Sigmoid colon (tissue), 6 donors: ENCODE measurements at regions not wholly inside any gene's neighbourhood (a gene's known extent, or its start where the extent isn't known, plus 50 kb on each side); places are given as distances from the start of the nearest gene placed in this dataset.

Source experiments
- DNase-seq: peaks from one replicate; pipeline ENCODE4 v3.0.0-alpha.2; 2019
- H3K27ac ChIP-seq, 4 donors: fragments of 200-600 bp; sonication (generic); one replicate each; pipeline ENCODE4 v1.5.1; 2016 to 2019; ENCODE audit warnings: mild to moderate bottlenecking in 1 of 4
- H3K27me3 ChIP-seq, 3 donors: fragments of 200-600 bp; sonication (generic); one replicate each; pipeline ENCODE4 v1.5.1; 2019; ENCODE audit warnings: mild to moderate bottlenecking in 1 of 3
- H3K36me3 ChIP-seq, 4 donors: fragments of 200-600 bp; sonication (generic); one replicate each; pipeline ENCODE4 v1.5.1; 2016 to 2019
- H3K4me1 ChIP-seq, 4 donors: fragments of 200-600 bp; sonication (generic); one replicate each; pipeline ENCODE4 v1.5.1; 2017 to 2019
- H3K4me3 ChIP-seq, 4 donors: fragments of 200-600 bp; sonication (generic); one replicate each; pipeline ENCODE4 v1.5.1; 2017 to 2019; ENCODE audit warnings: mild to moderate bottlenecking in 2 of 4, moderate library complexity in 1 of 4
- H3K9me3 ChIP-seq, 4 donors: fragments of 200-600 bp in 3 of 4; sonication (generic) in 3 of 4; one replicate each; pipeline versions ENCODE4 v1.5.1 to v1.6.1; 2013 to 2019
- CTCF ChIP-seq, 4 experiments: fragments of 450-650 bp in 3 of 4; fragments of 200-600 bp in 1 of 4; IDR thresholded peaks; one replicate each; pipeline ENCODE4 v1.5.1; 2016 to 2019; ENCODE audit warnings: antibody characterized with exemption in 4 of 4, mild to moderate bottlenecking in 3 of 4, moderate library complexity in 2 of 4
- EP300 ChIP-seq, 4 donors: sonication (generic); formaldehyde crosslinking; IDR thresholded peaks; one replicate each; pipeline ENCODE4 v1.6.1; 2017; ENCODE audit warnings: antibody characterized with exemption in 4 of 4
- POLR2A ChIP-seq, 2 donors: fragments of 450-650 bp; IDR thresholded peaks; one replicate each; pipeline ENCODE4 v1.6.1; 2016; ENCODE audit warnings: antibody characterized with exemption in 2 of 2, mild to moderate bottlenecking in 2 of 2, moderate library complexity in 2 of 2
- POLR2AphosphoS5 ChIP-seq, 4 donors: sonication (generic); formaldehyde crosslinking; IDR thresholded peaks; one replicate each; pipeline ENCODE4 v1.6.1; 2017; ENCODE audit warnings: antibody characterized with exemption in 4 of 4
- WGBS, 2 donors: extraction: QIAGEN DNeasy Blood & Tissue Kit; methylation state at CpG; one replicate each; pipeline ENCODE4 v1.1.7; 2013; 5-methylcytosine and 5-hydroxymethylcytosine counted together
- intact Hi-C: fragments of 100-400 bp; cut with DNase I; formaldehyde crosslinking; loops from one replicate; pipeline ENCODE4 v1.15.1; 2023
- donor health status: healthy with polysubstance abuse.
- donor health status: healthy.

- no peak for DNase-seq
- TF ChIP-seq POLR2A (IDR thresholded peaks at IDR 0.05): no peak
- no peak for TF ChIP-seq CTCF (IDR thresholded peaks at IDR 0.05)
- TF ChIP-seq POLR2AphosphoS5 (IDR thresholded peaks at IDR 0.05): no peak
- TF ChIP-seq EP300 (IDR thresholded peaks at IDR 0.05): no peak
- Histone ChIP-seq H3K4me3 (no peak overlapping the region), H3K27ac (no peak overlapping the region), H3K36me3 (no peaks in the 10 kb centered on the region), H3K4me1 (peaks cover 0 to 4% (median 3%) of the 10 kb centered on the region in 4 donors), H3K9me3 (no peaks in the 10 kb centered on the region), H3K27me3 (no peaks in the 10 kb centered on the region)
- intact Hi-C loops: no loop called here
These were observed 52.4 kb upstream of the GNAI1 start for GRCh38 chr7:80082213-80082612.

GRCh38 chr7:80078886-80079285 lies 55.7 kb upstream of the GNAI1 start:
- H3K4me1 ChIP-seq: no peaks in the 10 kb centered on the region
- DNase-seq: no peak
- no peak overlapping the region for H3K27ac ChIP-seq
- WGBS, 2 donors: 72 to 82% methylated on average over 3 of the region's 3 CpGs
- no peaks in the 10 kb centered on the region for H3K27me3 ChIP-seq
- no peaks in the 10 kb centered on the region for H3K9me3 ChIP-seq
- intact Hi-C loops: no loop called here
- H3K36me3 ChIP-seq: no peaks in the 10 kb centered on the region
- no peak for TF ChIP-seq POLR2AphosphoS5 (IDR thresholded peaks at IDR 0.05)
- TF ChIP-seq CTCF (IDR thresholded peaks at IDR 0.05): no peak
- no peak for TF ChIP-seq POLR2A (IDR thresholded peaks at IDR 0.05)
- no peak for TF ChIP-seq EP300 (IDR thresholded peaks at IDR 0.05)
- no peak overlapping the region for H3K4me3 ChIP-seq

GRCh38 chr7:80078159-80078731 lies 56.4 kb upstream of the GNAI1 start:
- Histone ChIP-seq H3K9me3 (no peaks in the 10 kb centered on the region), H3K36me3 (no peaks in the 10 kb centered on the region), H3K27ac (no peak overlapping the region), H3K4me3 (peak overlapping the region in 3 of 4 donors; percentile 4 to 11 (median 7)), H3K27me3 (no peaks in the 10 kb centered on the region), H3K4me1 (no peaks in the 10 kb centered on the region)
- intact Hi-C loops: no loop called here
- TF ChIP-seq POLR2AphosphoS5 (IDR thresholded peaks at IDR 0.05) (no peak), EP300 (IDR thresholded peaks at IDR 0.05) (no peak), CTCF (IDR thresholded peaks at IDR 0.05) (no peak), POLR2A (IDR thresholded peaks at IDR 0.05) (no peak)
- DNase-seq: no peak
- WGBS, 2 donors: 10 to 20% methylated on average over 5 of the region's 5 CpGs

- 47 to 71% methylated on average over 2 of the region's 2 CpGs for WGBS, 2 donors
- H3K27ac ChIP-seq: no peak overlapping the region
- DNase-seq: no peak
- no peaks in the 10 kb centered on the region for H3K4me1 ChIP-seq
- H3K4me3 ChIP-seq: no peak overlapping the region
- intact Hi-C loops: no loop called here
- TF ChIP-seq EP300 (IDR thresholded peaks at IDR 0.05) (no peak), POLR2AphosphoS5 (IDR thresholded peaks at IDR 0.05) (no peak), POLR2A (IDR thresholded peaks at IDR 0.05) (no peak), CTCF (IDR thresholded peaks at IDR 0.05) (no peak)
- peaks cover 0 to 3% (median 0%) of the 10 kb centered on the region in 4 donors for H3K9me3 ChIP-seq
- no peaks in the 10 kb centered on the region for H3K27me3 ChIP-seq
- no peaks in the 10 kb centered on the region for H3K36me3 ChIP-seq
These were observed 64.2 kb upstream of the GNAI1 start for GRCh38 chr7:80070391-80070790.

GRCh38 chr7:80066639-80067038 lies 68.0 kb upstream of the GNAI1 start:
- Histone ChIP-seq H3K4me1 (no peaks in the 10 kb centered on the region), H3K27me3 (no peaks in the 10 kb centered on the region), H3K9me3 (peaks cover 0 to 3% (median 0%) of the 10 kb centered on the region in 4 donors), H3K4me3 (no peak overlapping the region), H3K36me3 (no peaks in the 10 kb centered on the region), H3K27ac (no peak overlapping the region)
- intact Hi-C loops: no loop called here
- 83 to 87% methylated on average over 1 of the region's 1 CpG for WGBS, 2 donors
- no peak for DNase-seq
- TF ChIP-seq POLR2A (IDR thresholded peaks at IDR 0.05) (no peak), POLR2AphosphoS5 (IDR thresholded peaks at IDR 0.05) (no peak), EP300 (IDR thresholded peaks at IDR 0.05) (no peak), CTCF (IDR thresholded peaks at IDR 0.05) (no peak)
